Fibroblast of the aortic adventitia (primary cell): ENCODE measurements at regions not wholly inside any gene's neighbourhood (a gene's known extent, or its start where the extent isn't known, plus 50 kb on each side); places are given as distances from the start of the nearest gene placed in this dataset.

Experiments
- DNase-seq: peaks from one replicate; pipeline ENCODE4 v3.0.0-alpha.2; 2010; ENCODE audit warnings: low read depth
- H3K4me3 ChIP-seq: 2 replicates; pipeline ENCODE4 v1.5.1; 2011; ENCODE audit warnings: low read depth, mild to moderate bottlenecking, control low read depth, low read length, moderate library complexity
- CTCF ChIP-seq: IDR thresholded peaks from 2 replicates; pipeline ENCODE4 v1.5.1; 2011; ENCODE audit warnings: mild to moderate bottlenecking, low read length, control low read depth, inconsistent platforms; ENCODE audit not compliant: insufficient read depth

- H3K4me3 ChIP-seq, result no peak overlapping the region
- no peak for TF ChIP-seq CTCF
- no peak for DNase-seq
Observed at GRCh38 chr6:105781915-105782314, 304.2 kb upstream of the PRDM1 start.

- DNase-seq, result no peak
- H3K4me3 ChIP-seq, result no peak overlapping the region
- TF ChIP-seq CTCF, result no peak
Observed at GRCh38 chr6:105781248-105781647, 304.9 kb upstream of the PRDM1 start.

DNA sequence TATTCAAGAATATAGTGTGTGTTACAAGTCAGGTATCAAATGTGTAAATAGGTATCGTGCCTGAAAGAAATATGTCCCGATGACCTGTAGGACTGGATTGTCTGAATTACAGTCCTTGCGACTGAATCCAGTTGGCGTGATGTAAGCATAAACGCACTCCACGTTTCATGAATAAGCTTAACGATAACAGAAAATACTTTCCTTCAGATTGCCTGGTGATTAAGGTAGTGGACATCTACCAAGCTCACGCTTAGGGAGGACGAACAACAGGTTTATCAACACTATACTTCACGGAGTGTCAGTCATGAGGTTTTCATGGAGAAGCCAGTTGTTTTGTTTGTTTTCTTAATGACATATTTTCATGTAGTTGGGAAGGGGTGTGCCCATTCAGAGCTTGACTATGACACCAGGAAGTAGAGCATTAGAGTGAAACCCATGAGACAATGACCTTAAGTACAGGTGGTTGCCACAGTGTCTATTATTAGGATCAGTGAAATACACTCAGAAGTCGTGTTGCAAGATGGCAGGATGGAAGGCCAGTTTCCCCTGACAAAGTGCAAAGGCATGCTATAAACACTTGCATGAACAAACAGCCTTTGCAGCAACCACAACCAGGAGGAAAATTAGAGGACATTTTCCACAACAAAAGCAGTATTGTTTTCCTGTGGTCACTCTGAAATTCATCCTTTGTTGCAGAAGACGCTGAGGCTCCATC is 305.8 kb upstream of the PRDM1 start:
- TF ChIP-seq CTCF, result no peak
- DNase-seq, result no peak
- H3K4me3 ChIP-seq, result no peak overlapping the region

DNA sequence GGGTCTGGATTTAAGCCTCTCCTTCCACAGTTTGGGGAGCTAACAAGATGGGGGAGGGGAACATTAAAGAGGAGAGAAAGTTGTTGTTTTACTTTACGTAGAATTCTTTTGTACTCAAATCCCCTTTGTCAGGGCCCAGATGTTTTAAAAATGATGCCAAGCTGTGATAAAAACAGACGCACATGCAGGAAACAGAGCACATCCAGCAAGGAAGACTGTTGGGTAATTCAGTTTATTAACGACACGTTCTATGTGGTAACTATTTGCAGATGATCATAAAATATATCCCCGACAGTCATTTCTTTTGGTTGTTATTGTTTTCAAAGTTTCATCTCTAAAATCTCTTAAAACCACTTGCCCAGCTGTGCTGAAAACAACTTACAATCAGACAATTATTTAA is 307.0 kb upstream of the PRDM1 start:
- no peak for TF ChIP-seq CTCF
- H3K4me3 ChIP-seq, result no peak overlapping the region
- DNase-seq, result no peak

GRCh38 chr6:105775095-105775494 is 311.0 kb upstream of the PRDM1 start:
- TF ChIP-seq CTCF, result no peak
- no peak for DNase-seq
- H3K4me3 ChIP-seq, result no peak overlapping the region

DNA sequence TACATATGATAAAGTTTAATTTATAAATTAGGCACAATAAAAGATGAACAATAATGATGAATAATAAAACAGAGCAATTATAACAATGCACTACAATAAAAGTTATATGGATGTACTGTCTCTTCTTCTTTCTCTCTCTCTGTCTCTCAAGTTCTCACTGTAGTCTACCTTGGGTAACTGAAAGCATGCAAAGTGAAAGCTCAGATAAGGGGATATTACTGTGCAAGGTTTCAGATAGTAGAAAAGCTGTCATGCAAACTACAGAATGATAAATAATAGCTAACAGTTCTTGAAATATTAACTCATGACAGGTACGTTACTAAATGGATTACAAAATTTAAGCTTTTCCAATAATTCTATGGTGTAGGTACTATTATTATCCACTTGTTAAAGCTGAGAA is 311.9 kb upstream of the PRDM1 start:
- DNase-seq, result no peak
- H3K4me3 ChIP-seq, result no peak overlapping the region
- TF ChIP-seq CTCF, result no peak

DNA sequence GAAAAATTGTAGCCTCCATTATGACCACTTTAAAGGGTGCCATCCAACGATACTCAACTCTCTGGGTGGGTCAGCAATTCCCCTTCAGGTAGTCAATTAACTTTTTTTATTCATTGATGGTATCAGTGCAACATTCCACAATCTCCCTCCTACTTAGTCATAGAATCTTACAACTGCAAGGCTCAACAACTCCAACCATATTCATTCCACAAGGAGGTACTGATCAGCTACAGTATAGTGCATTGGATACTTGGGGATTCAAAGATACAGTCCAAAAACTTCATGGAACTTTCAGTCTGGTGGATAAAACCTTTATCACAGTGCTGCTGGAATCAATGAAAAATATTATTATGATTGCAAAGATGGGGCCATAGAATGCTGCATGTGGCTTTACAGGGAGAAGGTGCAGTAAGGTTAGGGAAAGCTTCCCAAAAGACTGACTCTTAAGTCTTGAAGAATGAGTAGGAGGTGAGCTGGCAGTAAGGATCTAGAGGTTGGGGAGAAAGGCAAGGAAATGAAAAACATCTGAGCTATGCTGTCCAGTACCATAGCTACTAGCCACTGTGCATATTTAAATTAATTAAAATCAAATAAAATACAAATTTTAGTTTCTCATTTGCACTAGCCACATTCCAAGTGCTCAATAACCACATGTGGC is 314.7 kb upstream of the PRDM1 start:
- DNase-seq, result peak; percentile 20
- TF ChIP-seq CTCF, result no peak
- no peak overlapping the region for H3K4me3 ChIP-seq
